GM19452 (cell line): ENCODE measurements at regions not wholly inside any gene's neighbourhood (a gene's known extent, or its start where the extent isn't known, plus 50 kb on each side); places are given as distances from the start of the nearest gene placed in this dataset.
"Not testable (repeated sequence)": the region's sequence is repeated elsewhere in the genome, so short reads cannot be mapped to it uniquely, and the experiment has no call there.

ENCODE experiments used
- ATAC-seq: cut with Tn5 transposase; IDR thresholded peaks from one replicate; pipeline ENCODE4 v1.9.1; 2021; ENCODE audit not compliant: unreplicated experiment

GRCh38 chr5:56665117-56665516, 150.2 kb upstream of the MAP3K1 start:
- not testable (repeated sequence) for ATAC-seq

- ATAC-seq = no peak
Measured at GRCh38 chr5:56664025-56664424, 151.3 kb upstream of the MAP3K1 start.

- ATAC-seq = no peak
Measured at GRCh38 chr5:56663523-56663922, 151.8 kb upstream of the MAP3K1 start.

- no peak for ATAC-seq
Measured at GRCh38 chr5:56662893-56663292, 152.5 kb upstream of the MAP3K1 start.

- ATAC-seq = no peak
Measured at GRCh38 chr5:56659971-56660370, 155.4 kb upstream of the MAP3K1 start.

- ATAC-seq = no peak
Measured at GRCh38 chr5:56658972-56659371, 156.4 kb upstream of the MAP3K1 start.

- ATAC-seq = no peak
Measured at GRCh38 chr5:56656846-56657726, 158.3 kb upstream of the MAP3K1 start.

GRCh38 chr5:56651893-56652292, 163.5 kb upstream of the MAP3K1 start:
- no peak for ATAC-seq

- no peak for ATAC-seq
Measured at GRCh38 chr5:56650386-56650785, 165.0 kb upstream of the MAP3K1 start.

GRCh38 chr5:56649569-56649968, 165.8 kb upstream of the MAP3K1 start:
- no peak for ATAC-seq

- ATAC-seq = no peak
Measured at GRCh38 chr5:56648460-56649034, 166.8 kb upstream of the MAP3K1 start.

- ATAC-seq = no peak
Measured at GRCh38 chr5:56647099-56647850, 168.1 kb upstream of the MAP3K1 start.

- ATAC-seq = no peak
Measured at GRCh38 chr5:56641635-56642260, 173.6 kb upstream of the MAP3K1 start.

- ATAC-seq = no peak
Measured at GRCh38 chr5:56640763-56641406, 174.5 kb upstream of the MAP3K1 start.

- ATAC-seq = no peak
Measured at GRCh38 chr5:56639476-56639875, 175.9 kb upstream of the MAP3K1 start.

GRCh38 chr5:56638768-56639238, 176.5 kb upstream of the MAP3K1 start:
- ATAC-seq = no peak

- no peak for ATAC-seq
Measured at GRCh38 chr5:56638061-56638621, 177.2 kb upstream of the MAP3K1 start.

GRCh38 chr5:56637321-56637920, 177.9 kb upstream of the MAP3K1 start:
- no peak for ATAC-seq

GRCh38 chr5:56633950-56634349, 181.4 kb upstream of the MAP3K1 start:
- no peak for ATAC-seq

GRCh38 chr5:56632939-56633338, 182.4 kb upstream of the MAP3K1 start:
- no peak for ATAC-seq
